ENCODE measurements at regions not wholly inside any gene's neighbourhood (a gene's known extent, or its start where the extent isn't known, plus 50 kb on each side); places are given as distances from the start of the nearest gene placed in this dataset.

DNA sequence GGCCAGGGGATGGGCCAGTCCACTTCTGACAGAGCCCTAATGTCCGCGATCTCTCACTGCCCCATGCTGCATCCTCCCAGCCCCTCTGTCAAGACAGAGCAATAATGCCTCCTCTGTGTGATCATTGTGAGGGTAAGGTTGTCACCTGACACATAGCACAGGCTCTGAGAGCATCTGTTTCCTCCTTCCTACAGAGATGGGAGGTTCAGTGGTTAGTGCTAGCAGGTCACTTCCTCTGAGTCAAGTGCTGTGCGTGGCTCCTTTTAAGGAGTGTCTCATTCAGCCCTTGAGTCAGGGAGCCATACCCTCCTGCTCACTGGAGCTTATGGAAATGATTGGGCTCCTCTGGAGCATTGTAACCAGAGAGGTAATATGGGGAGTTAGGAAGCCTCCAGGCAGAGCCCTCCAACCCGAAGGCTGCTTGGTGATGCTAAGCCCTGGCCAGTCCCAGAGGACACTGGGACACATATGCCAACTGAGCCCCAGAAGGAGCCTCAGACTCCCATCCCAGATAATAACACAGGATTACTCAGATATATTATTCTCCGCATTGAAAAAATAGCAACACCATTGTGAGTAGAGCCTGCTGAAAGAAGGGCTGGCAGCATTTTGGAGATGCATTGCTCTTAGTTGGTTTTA lies 189.0 kb downstream of the GALNT1 start:
- Mint-ChIP-seq H3K9me3 (no peaks in the 10 kb centered on the region), H3K27ac (no peak overlapping the region), H3K27me3 (no peaks in the 10 kb centered on the region), H3K4me3 (no peak overlapping the region), H3K36me3 (no peaks in the 10 kb centered on the region), H3K4me1 (no peaks in the 10 kb centered on the region)
- CTCF ChIA-PET = interaction anchor here (1.0 to 1.7 kb wide), 2 partner anchors 14 to 180 kb away, joined by 5 read pairs; no protein-coding TSS in a partner anchor
- no peak for DNase-seq

GRCh38 chr18:35771172-35771571 lies 189.6 kb downstream of the GALNT1 start:
- no peaks in the 10 kb centered on the region for H3K36me3 Mint-ChIP-seq
- H3K9me3 Mint-ChIP-seq = no peaks in the 10 kb centered on the region
- H3K27ac Mint-ChIP-seq = no peak overlapping the region
- DNase-seq = no peak
- no peaks in the 10 kb centered on the region for H3K4me1 Mint-ChIP-seq
- no peak overlapping the region for H3K4me3 Mint-ChIP-seq
- CTCF ChIA-PET = interaction anchor here (1.7 kb wide), 1 partner anchor 15 kb away, joined by 5 read pairs; no protein-coding TSS in a partner anchor
- H3K27me3 Mint-ChIP-seq = no peaks in the 10 kb centered on the region

DNA sequence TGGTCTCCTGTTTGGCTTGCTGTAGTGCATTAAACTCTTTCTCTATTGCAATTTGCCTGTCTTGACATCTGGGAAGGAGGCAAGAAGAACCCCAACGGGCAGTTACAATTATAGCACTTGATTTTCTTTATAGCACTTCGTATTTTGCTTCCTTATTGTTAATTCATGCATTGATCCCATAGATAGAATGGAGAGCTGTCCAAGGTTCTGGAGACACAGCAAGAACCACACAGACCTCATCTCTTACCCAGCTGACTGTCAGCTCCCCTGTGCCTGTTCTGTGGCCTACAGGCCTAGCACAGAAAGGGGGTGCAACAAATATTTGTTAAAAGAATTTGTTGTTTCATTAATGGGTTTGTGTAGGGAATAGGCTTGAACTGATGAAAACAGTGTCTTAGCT lies 194.3 kb downstream of the GALNT1 start:
- Mint-ChIP-seq H3K9me3 (no peaks in the 10 kb centered on the region), H3K27ac (no peak overlapping the region), H3K27me3 (no peaks in the 10 kb centered on the region), H3K4me3 (no peak overlapping the region), H3K36me3 (no peaks in the 10 kb centered on the region), H3K4me1 (no peaks in the 10 kb centered on the region)
- DNase-seq = no peak
- CTCF ChIA-PET = interaction anchor here (0.7 kb wide), 1 partner anchor 19 kb away, joined by 3 read pairs; no protein-coding TSS in a partner anchor

DNA sequence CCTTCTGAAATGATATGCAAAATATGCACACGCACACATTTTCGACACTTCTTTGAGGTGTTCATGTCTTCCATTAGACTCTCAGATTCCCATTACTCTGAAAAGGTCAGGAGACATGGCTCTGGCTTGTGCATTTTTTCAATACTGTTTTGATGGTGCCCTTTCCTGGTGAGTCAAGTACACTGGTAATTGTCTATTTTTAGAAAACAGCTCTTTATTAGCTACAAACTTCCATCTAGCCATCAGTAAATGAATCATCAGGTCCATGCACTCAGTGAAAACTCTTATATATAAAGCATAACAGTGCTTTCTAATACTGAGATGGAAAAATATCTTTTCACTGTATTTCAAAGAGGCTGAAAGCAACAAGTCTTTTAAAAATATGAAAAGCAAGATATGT lies 194.9 kb downstream of the GALNT1 start:
- DNase-seq = no peak
- CTCF ChIA-PET = interaction anchor here (0.7 kb wide), 1 partner anchor 19 kb away, joined by 3 read pairs; no protein-coding TSS in a partner anchor
- Mint-ChIP-seq H3K27me3 (no peaks in the 10 kb centered on the region), H3K36me3 (no peaks in the 10 kb centered on the region), H3K4me1 (no peaks in the 10 kb centered on the region), H3K27ac (no peak overlapping the region), H3K9me3 (no peaks in the 10 kb centered on the region), H3K4me3 (no peak overlapping the region)

DNA sequence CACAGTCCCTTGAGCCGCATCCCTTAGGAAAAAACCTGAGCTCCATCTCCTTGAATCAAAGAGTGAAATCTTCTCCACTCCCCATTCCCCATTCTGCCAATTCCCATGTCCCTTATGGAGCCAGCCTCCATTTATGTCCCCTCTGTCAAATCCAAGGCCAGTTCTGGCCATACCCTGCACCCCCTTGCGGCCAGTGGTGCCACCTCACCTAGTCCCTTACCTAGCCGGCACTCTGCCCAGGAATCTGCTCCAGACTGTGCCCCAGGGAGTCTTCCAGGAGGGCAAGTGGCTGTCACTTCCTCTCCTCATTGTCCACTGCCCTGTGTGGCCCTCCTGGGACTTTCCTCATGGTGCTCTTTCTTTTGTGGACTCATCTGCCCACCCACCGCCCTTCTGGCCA lies 195.4 kb upstream of the RMP24 start:
- CTCF ChIA-PET = no interaction called here
- H3K27me3 Mint-ChIP-seq = no peaks in the 10 kb centered on the region
- DNase-seq = no peak
- H3K4me3 Mint-ChIP-seq = no peak overlapping the region
- no peaks in the 10 kb centered on the region for H3K36me3 Mint-ChIP-seq
- no peak overlapping the region for H3K27ac Mint-ChIP-seq
- no peaks in the 10 kb centered on the region for H3K4me1 Mint-ChIP-seq
- no peaks in the 10 kb centered on the region for H3K9me3 Mint-ChIP-seq

- Mint-ChIP-seq H3K27me3 (no peaks in the 10 kb centered on the region), H3K4me1 (no peaks in the 10 kb centered on the region)
These were observed 193.4 kb upstream of the RMP24 start for GRCh38 chr18:35778850-35779627.

GRCh38 chr18:35780937-35781336 lies 191.5 kb upstream of the RMP24 start:
- Mint-ChIP-seq H3K27ac (no peak overlapping the region), H3K4me1 (no peaks in the 10 kb centered on the region), H3K27me3 (no peaks in the 10 kb centered on the region), H3K9me3 (no peaks in the 10 kb centered on the region), H3K4me3 (no peak overlapping the region), H3K36me3 (no peaks in the 10 kb centered on the region)
- no peak for DNase-seq
- CTCF ChIA-PET = no interaction called here

More at GRCh38 chr18:35778850-35779627, 193.4 kb upstream of the RMP24 start:
- CTCF ChIA-PET = no interaction called here
- H3K27ac Mint-ChIP-seq = no peak overlapping the region
- no peaks in the 10 kb centered on the region for H3K36me3 Mint-ChIP-seq
- H3K4me3 Mint-ChIP-seq = no peak overlapping the region
- no peaks in the 10 kb centered on the region for H3K9me3 Mint-ChIP-seq
- DNase-seq = no peak

DNA sequence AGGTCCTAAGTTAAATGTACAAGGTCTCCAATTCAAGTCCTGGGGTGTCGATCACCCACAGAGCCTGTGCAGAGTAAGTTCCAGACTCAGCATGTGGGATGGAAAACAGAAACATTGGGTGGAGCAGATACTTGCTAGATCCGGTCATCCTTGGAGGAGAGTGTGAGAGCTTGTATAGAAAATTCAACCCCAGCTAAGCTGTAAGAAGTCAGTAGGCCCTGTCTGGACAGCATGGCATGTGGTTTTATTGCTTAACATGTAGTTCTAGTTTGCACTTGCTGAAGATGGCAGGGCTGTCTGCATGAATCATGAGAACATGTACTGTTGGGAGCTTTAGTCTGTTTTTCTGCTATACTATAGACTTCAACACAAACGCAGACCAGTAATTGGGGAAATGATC lies 189.6 kb upstream of the RMP24 start:
- CTCF ChIA-PET = no interaction called here
- H3K4me3 Mint-ChIP-seq = no peak overlapping the region
- no peak overlapping the region for H3K27ac Mint-ChIP-seq
- H3K4me1 Mint-ChIP-seq = no peaks in the 10 kb centered on the region
- no peaks in the 10 kb centered on the region for H3K36me3 Mint-ChIP-seq
- H3K27me3 Mint-ChIP-seq = no peaks in the 10 kb centered on the region
- no peak for DNase-seq
- H3K9me3 Mint-ChIP-seq = no peaks in the 10 kb centered on the region

DNA sequence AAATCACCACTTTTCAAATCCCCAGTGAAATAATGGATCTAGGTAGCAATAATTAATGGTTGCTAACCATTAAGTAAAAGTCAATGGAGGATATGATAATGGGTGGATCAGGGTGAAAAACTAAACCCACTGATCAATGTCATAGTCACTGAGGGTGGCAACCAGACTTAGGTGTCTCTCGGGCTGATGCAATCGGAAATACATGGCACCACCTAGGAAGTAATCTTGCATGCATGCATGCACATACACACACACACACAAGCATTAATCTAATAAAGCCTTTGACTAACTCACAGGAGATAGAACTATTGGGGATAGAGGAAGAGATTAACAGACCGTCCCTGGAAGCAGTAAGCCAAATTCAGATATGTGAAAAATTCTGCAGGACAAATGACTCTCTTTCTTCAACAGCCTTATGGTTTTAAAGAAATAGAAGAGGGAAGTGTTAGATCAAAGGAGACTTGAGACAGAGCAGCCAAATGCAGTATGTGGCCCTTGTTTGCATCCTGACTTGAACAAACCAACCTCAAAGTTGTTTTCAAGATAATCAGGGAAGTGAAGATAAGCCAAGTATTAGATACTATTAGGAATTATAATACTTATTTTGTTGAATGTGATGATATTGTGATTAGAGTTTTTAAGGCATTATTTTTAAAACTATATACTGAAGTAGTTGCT lies 186.0 kb upstream of the RMP24 start:
- Mint-ChIP-seq H3K4me3 (no peak overlapping the region), H3K27me3 (no peaks in the 10 kb centered on the region), H3K9me3 (no peaks in the 10 kb centered on the region), H3K27ac (no peak overlapping the region), H3K4me1 (no peaks in the 10 kb centered on the region), H3K36me3 (no peaks in the 10 kb centered on the region)
- DNase-seq = no peak
- CTCF ChIA-PET = no interaction called here

- DNase-seq = no peak
- no peaks in the 10 kb centered on the region for H3K36me3 Mint-ChIP-seq
- no peak overlapping the region for H3K4me3 Mint-ChIP-seq
- H3K4me1 Mint-ChIP-seq = no peaks in the 10 kb centered on the region
- H3K27ac Mint-ChIP-seq = no peak overlapping the region
- H3K9me3 Mint-ChIP-seq = no peaks in the 10 kb centered on the region
- CTCF ChIA-PET = no interaction called here
- H3K27me3 Mint-ChIP-seq = no peaks in the 10 kb centered on the region
These were observed 182.9 kb upstream of the RMP24 start for GRCh38 chr18:35789543-35789942.

- Mint-ChIP-seq H3K4me3 (no peak overlapping the region), H3K4me1 (no peaks in the 10 kb centered on the region), H3K27ac (no peak overlapping the region), H3K36me3 (no peaks in the 10 kb centered on the region), H3K27me3 (no peaks in the 10 kb centered on the region), H3K9me3 (no peaks in the 10 kb centered on the region)
- no peak for DNase-seq
- CTCF ChIA-PET = no interaction called here
These were observed 174.5 kb upstream of the RMP24 start for GRCh38 chr18:35797948-35798347.

DNA sequence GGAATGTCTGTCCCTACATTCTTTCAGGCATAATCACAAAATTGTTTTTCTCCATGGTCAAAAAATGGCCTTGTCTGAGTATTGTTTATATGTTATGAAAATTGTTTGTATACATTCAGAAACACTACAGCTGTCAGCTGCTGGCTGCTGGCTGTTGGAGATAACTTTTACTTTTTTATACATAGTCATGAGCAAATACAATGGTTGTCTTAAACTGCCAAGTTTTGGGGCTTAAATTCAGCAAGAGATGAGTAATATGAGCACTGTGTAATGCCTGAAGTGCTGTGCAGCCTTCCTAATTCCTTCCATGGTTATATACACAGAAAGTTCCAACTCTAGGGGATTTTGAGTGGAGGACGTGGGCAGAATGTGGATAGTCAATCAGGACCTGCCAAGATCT lies 168.9 kb upstream of the RMP24 start:
- CTCF ChIA-PET = no interaction called here
- DNase-seq = no peak
- Mint-ChIP-seq H3K4me3 (no peak overlapping the region), H3K27ac (no peak overlapping the region), H3K4me1 (no peaks in the 10 kb centered on the region), H3K36me3 (no peaks in the 10 kb centered on the region), H3K9me3 (no peaks in the 10 kb centered on the region), H3K27me3 (peaks cover 8% of the 10 kb centered on the region)

GRCh38 chr18:35804377-35804776 lies 168.1 kb upstream of the RMP24 start:
- Mint-ChIP-seq H3K4me3 (no peak overlapping the region), H3K27ac (no peak overlapping the region), H3K36me3 (no peaks in the 10 kb centered on the region), H3K27me3 (peaks cover 10% of the 10 kb centered on the region), H3K9me3 (no peaks in the 10 kb centered on the region), H3K4me1 (no peaks in the 10 kb centered on the region)
- no peak for DNase-seq
- CTCF ChIA-PET = no interaction called here

GRCh38 chr18:35807811-35808335 lies 164.6 kb upstream of the RMP24 start:
- Mint-ChIP-seq H3K4me3 (no peak overlapping the region), H3K36me3 (no peaks in the 10 kb centered on the region), H3K27me3 (peaks cover 10% of the 10 kb centered on the region), H3K9me3 (no peaks in the 10 kb centered on the region), H3K27ac (no peak overlapping the region), H3K4me1 (peaks cover 3% of the 10 kb centered on the region)
- CTCF ChIA-PET = no interaction called here
- DNase-seq = no peak

Data from activated naive CD4-positive, alpha-beta T cell treated with anti-CD3 and anti-CD28 coated beads, Interleukin-2, amount 10 ng/mL, durations not matched to agents 7 days and 5 days (primary cell).